ENCODE measurements at regions not wholly inside any gene's neighbourhood (a gene's known extent, or its start where the extent isn't known, plus 50 kb on each side); places are given as distances from the start of the nearest gene placed in this dataset.

- Histone ChIP-seq H3K4me3 (ENCODE audit: low read depth, low read length, poor library complexity, severe bottlenecking) (no peak overlapping the region), H3K27ac (ENCODE audit: low read depth, low read length, poor library complexity, severe bottlenecking) (no peak overlapping the region), H3K9me3 (ENCODE audit: low read depth, low read length, poor library complexity, severe bottlenecking) (no peaks in the 10 kb centered on the region), H3K4me1 (ENCODE audit: insufficient read depth, low read length, poor library complexity, severe bottlenecking) (no peaks in the 10 kb centered on the region), H3K27me3 (replicated peaks; ENCODE audit: insufficient read depth, low read depth, low read length, poor library complexity) (no peaks in the 10 kb centered on the region), H3K36me3 (ENCODE audit: insufficient read depth, low read length, poor library complexity, severe bottlenecking) (no peaks in the 10 kb centered on the region)
- TF ChIP-seq EZH2 (IDR thresholded peaks at IDR 0.05; ENCODE audit: borderline replicate concordance, low read depth, low read length, poor library complexity, severe bottlenecking) (no peak), CTCF (conservative IDR thresholded peaks at IDR 0.05; ENCODE audit: low read depth, low read length) (no peak)
- intact Hi-C loops (cut with micrococcal nuclease; ENCODE audit: unreplicated experiment) = no loop called here
- no TSS peak for BruUV-seq (replicated peaks)
- POLR2A ChIA-PET (ENCODE audit: low non-redundant PET) = no interaction called here
- DNase-seq (ENCODE audit: low spot score) = no peak
- CTCF ChIA-PET = interaction anchor here (0.6 kb wide), 1 partner anchor 201 kb away, joined by 3 read pairs; no protein-coding TSS in a partner anchor
Observed at GRCh38 chr9:134496413-134497282, 145.0 kb upstream of the COL5A1 start.

- CTCF ChIA-PET = interaction anchor here (0.6 kb wide), 1 partner anchor 48 kb away, joined by 3 read pairs; no protein-coding TSS in a partner anchor
- DNase-seq (ENCODE audit: low spot score) = no peak
- POLR2A ChIA-PET (ENCODE audit: low non-redundant PET) = no interaction called here
Observed at GRCh38 chr9:134497283-134497860, 144.2 kb upstream of the COL5A1 start.

GRCh38 chr9:134498814-134499166 is 142.8 kb upstream of the COL5A1 start:
- TF ChIP-seq EZH2 (IDR thresholded peaks at IDR 0.05; ENCODE audit: borderline replicate concordance, low read depth, low read length, poor library complexity, severe bottlenecking) = no peak
- TF ChIP-seq CTCF (conservative IDR thresholded peaks at IDR 0.05; ENCODE audit: low read depth, low read length) = no peak
- POLR2A ChIA-PET (ENCODE audit: low non-redundant PET) = no interaction called here
- Histone ChIP-seq H3K36me3 (ENCODE audit: insufficient read depth, low read length, poor library complexity, severe bottlenecking) (no peaks in the 10 kb centered on the region), H3K27ac (ENCODE audit: low read depth, low read length, poor library complexity, severe bottlenecking) (no peak overlapping the region), H3K4me1 (ENCODE audit: insufficient read depth, low read length, poor library complexity, severe bottlenecking) (no peaks in the 10 kb centered on the region), H3K9me3 (ENCODE audit: low read depth, low read length, poor library complexity, severe bottlenecking) (no peaks in the 10 kb centered on the region), H3K27me3 (replicated peaks; ENCODE audit: insufficient read depth, low read depth, low read length, poor library complexity) (no peaks in the 10 kb centered on the region), H3K4me3 (ENCODE audit: low read depth, low read length, poor library complexity, severe bottlenecking) (no peak overlapping the region)
- no peak for DNase-seq (ENCODE audit: low spot score)
- CTCF ChIA-PET = no interaction called here
- no TSS peak for BruUV-seq (replicated peaks)
- intact Hi-C loops (cut with micrococcal nuclease; ENCODE audit: unreplicated experiment) = no loop called here

More at GRCh38 chr9:134497283-134497860, 144.2 kb upstream of the COL5A1 start:
- Histone ChIP-seq H3K4me3 (ENCODE audit: low read depth, low read length, poor library complexity, severe bottlenecking) (no peak overlapping the region), H3K9me3 (ENCODE audit: low read depth, low read length, poor library complexity, severe bottlenecking) (no peaks in the 10 kb centered on the region), H3K27ac (ENCODE audit: low read depth, low read length, poor library complexity, severe bottlenecking) (no peak overlapping the region), H3K36me3 (ENCODE audit: insufficient read depth, low read length, poor library complexity, severe bottlenecking) (no peaks in the 10 kb centered on the region), H3K27me3 (replicated peaks; ENCODE audit: insufficient read depth, low read depth, low read length, poor library complexity) (no peaks in the 10 kb centered on the region), H3K4me1 (ENCODE audit: insufficient read depth, low read length, poor library complexity, severe bottlenecking) (no peaks in the 10 kb centered on the region)
- intact Hi-C loops (cut with micrococcal nuclease; ENCODE audit: unreplicated experiment) = no loop called here
- TF ChIP-seq CTCF (conservative IDR thresholded peaks at IDR 0.05; ENCODE audit: low read depth, low read length) = no peak
- BruUV-seq (replicated peaks) = no TSS peak
